Sigmoid colon (tissue), 4 donors: ENCODE measurements at regions not wholly inside any gene's neighbourhood (a gene's known extent, or its start where the extent isn't known, plus 50 kb on each side); places are given as distances from the start of the nearest gene placed in this dataset.

ENCODE experiments used
- EP300 ChIP-seq, 4 donors: sonication (generic); formaldehyde crosslinking; IDR thresholded peaks; one replicate each; pipeline ENCODE4 v1.6.1; 2017; ENCODE audit warnings: antibody characterized with exemption in 4 of 4
- POLR2A ChIP-seq, 2 donors: fragments of 450-650 bp; IDR thresholded peaks; one replicate each; pipeline ENCODE4 v1.6.1; 2016; ENCODE audit warnings: antibody characterized with exemption in 2 of 2, mild to moderate bottlenecking in 2 of 2, moderate library complexity in 2 of 2
- POLR2AphosphoS5 ChIP-seq, 4 donors: sonication (generic); formaldehyde crosslinking; IDR thresholded peaks; one replicate each; pipeline ENCODE4 v1.6.1; 2017; ENCODE audit warnings: antibody characterized with exemption in 4 of 4
- TF ChIP-seq, protein P1 (sequence below), 4 experiments: fragments of 450-650 bp in 3 of 4; fragments of 200-600 bp in 1 of 4; IDR thresholded peaks; one replicate each; pipeline ENCODE4 v1.5.1; 2016 to 2019; ENCODE audit warnings: antibody characterized with exemption in 4 of 4, mild to moderate bottlenecking in 3 of 4, moderate library complexity in 2 of 4

DNA sequence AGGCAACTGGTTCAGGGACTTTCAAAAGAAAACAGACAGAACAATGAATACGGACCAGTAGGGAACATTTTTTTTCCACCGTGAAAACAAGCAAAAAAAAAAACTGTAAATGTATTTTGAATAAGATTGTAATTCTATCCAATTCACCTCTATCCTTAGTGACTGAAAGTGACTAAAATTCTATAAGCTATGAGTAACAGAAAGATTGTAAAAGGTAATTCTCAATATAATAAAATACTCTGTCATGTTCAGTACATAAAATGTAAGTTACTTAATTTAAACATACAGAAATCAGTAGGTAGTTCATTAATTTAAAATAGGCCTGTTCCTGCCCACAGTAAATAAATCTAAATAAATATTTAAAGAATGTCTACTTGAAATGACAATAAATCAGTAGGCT, 368.2 kb upstream of the ARHGEF26 start:
- TF ChIP-seq, protein P1, sequence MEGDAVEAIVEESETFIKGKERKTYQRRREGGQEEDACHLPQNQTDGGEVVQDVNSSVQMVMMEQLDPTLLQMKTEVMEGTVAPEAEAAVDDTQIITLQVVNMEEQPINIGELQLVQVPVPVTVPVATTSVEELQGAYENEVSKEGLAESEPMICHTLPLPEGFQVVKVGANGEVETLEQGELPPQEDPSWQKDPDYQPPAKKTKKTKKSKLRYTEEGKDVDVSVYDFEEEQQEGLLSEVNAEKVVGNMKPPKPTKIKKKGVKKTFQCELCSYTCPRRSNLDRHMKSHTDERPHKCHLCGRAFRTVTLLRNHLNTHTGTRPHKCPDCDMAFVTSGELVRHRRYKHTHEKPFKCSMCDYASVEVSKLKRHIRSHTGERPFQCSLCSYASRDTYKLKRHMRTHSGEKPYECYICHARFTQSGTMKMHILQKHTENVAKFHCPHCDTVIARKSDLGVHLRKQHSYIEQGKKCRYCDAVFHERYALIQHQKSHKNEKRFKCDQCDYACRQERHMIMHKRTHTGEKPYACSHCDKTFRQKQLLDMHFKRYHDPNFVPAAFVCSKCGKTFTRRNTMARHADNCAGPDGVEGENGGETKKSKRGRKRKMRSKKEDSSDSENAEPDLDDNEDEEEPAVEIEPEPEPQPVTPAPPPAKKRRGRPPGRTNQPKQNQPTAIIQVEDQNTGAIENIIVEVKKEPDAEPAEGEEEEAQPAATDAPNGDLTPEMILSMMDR (IDR thresholded peaks at IDR 0.05): no peak
- TF ChIP-seq POLR2A (IDR thresholded peaks at IDR 0.05): no peak
- TF ChIP-seq POLR2AphosphoS5 (IDR thresholded peaks at IDR 0.05): no peak
- TF ChIP-seq EP300 (IDR thresholded peaks at IDR 0.05): no peak
